Uterus (tissue), 3 donors: ENCODE measurements at regions not wholly inside any gene's neighbourhood (a gene's known extent, or its start where the extent isn't known, plus 50 kb on each side); places are given as distances from the start of the nearest gene placed in this dataset.

Source experiments
- DNase-seq, 2 donors: peaks; one replicate each; pipeline ENCODE4 v3.0.0-alpha.2; 2019 to 2020
- H3K27ac ChIP-seq, 2 donors: fragments of 200-600 bp; sonication (generic); 1 replicate in 1 of 2; 2 replicates in 1 of 2; pipeline ENCODE4 v1.5.1; 2016 to 2018
- H3K27me3 ChIP-seq, 2 donors: fragments of 200-600 bp; sonication (generic); one replicate each; pipeline ENCODE4 v1.5.1; 2018 to 2019; ENCODE audit warnings: control low read depth in 1 of 2
- H3K36me3 ChIP-seq, 2 donors: fragments of 200-600 bp; sonication (generic); one replicate each; pipeline ENCODE4 v1.5.1; 2019; ENCODE audit warnings: control low read depth in 1 of 2
- H3K4me1 ChIP-seq, 2 donors: fragments of 200-600 bp; sonication (generic); one replicate each; pipeline ENCODE4 v1.5.1; 2018 to 2019; ENCODE audit warnings: control low read depth in 1 of 2
- H3K4me3 ChIP-seq, 2 donors: fragments of 200-600 bp; sonication (generic); 1 replicate in 1 of 2; 2 replicates in 1 of 2; pipeline ENCODE4 v1.5.1; 2018 to 2019; ENCODE audit warnings: mild to moderate bottlenecking in 1 of 2
- H3K9me3 ChIP-seq, 2 donors: fragments of 200-600 bp; sonication (generic); one replicate each; pipeline ENCODE4 v1.5.1; 2019; ENCODE audit warnings: control low read depth in 1 of 2
- POLR2A ChIP-seq, 2 donors: fragments of 450-650 bp; IDR thresholded peaks; one replicate each; pipeline ENCODE4 v1.6.1; 2016; ENCODE audit warnings: antibody characterized with exemption in 2 of 2, mild to moderate bottlenecking in 1 of 2, moderate library complexity in 1 of 2
- intact Hi-C: fragments of 100-400 bp; cut with DNase I; formaldehyde crosslinking; loops from one replicate; pipeline ENCODE4 v1.15.1; 2023; ENCODE audit warnings: low total_unique reads
- TF ChIP-seq, protein P1 (sequence below), 4 experiments: fragments of 200-600 bp in 2 of 4; fragments of 450-650 bp in 2 of 4; sonication (generic) in 2 of 4; IDR thresholded peaks; one replicate each; pipeline ENCODE4 v1.5.1; 2016 to 2019; ENCODE audit warnings: antibody characterized with exemption in 4 of 4, mild to moderate bottlenecking in 2 of 4, moderate library complexity in 1 of 4
- donor health status: DM: yes; HTN: yes; CAD: no.

DNA sequence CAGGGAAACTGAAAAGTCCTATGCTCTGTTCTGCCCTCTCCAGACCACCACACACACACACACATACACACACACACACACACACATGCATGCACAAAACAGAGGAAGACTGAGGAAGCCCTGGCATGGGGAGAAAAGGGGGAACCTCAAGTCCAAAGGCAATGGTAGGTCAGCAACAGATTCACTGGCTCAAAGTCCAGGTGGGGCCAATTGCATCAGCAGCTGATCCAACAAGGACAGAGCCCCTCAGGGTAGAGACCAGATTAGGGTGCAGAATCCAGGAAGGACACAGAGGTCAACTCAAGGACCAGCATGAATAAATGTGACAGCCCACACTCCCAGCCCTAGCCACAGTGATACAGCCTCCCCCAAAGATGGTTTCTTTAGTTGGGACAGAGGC is 425.0 kb upstream of the SOX5 start:
- Histone ChIP-seq H3K4me1 (no peaks in the 10 kb centered on the region), H3K27ac (no peak overlapping the region), H3K9me3 (no peaks in the 10 kb centered on the region), H3K4me3 (no peak overlapping the region), H3K27me3 (no peaks in the 10 kb centered on the region), H3K36me3 (no peaks in the 10 kb centered on the region)
- TF ChIP-seq, protein P1, sequence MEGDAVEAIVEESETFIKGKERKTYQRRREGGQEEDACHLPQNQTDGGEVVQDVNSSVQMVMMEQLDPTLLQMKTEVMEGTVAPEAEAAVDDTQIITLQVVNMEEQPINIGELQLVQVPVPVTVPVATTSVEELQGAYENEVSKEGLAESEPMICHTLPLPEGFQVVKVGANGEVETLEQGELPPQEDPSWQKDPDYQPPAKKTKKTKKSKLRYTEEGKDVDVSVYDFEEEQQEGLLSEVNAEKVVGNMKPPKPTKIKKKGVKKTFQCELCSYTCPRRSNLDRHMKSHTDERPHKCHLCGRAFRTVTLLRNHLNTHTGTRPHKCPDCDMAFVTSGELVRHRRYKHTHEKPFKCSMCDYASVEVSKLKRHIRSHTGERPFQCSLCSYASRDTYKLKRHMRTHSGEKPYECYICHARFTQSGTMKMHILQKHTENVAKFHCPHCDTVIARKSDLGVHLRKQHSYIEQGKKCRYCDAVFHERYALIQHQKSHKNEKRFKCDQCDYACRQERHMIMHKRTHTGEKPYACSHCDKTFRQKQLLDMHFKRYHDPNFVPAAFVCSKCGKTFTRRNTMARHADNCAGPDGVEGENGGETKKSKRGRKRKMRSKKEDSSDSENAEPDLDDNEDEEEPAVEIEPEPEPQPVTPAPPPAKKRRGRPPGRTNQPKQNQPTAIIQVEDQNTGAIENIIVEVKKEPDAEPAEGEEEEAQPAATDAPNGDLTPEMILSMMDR (IDR thresholded peaks at IDR 0.05): no peak
- no peak for TF ChIP-seq POLR2A (IDR thresholded peaks at IDR 0.05)
- no peak for DNase-seq
- intact Hi-C loops: no loop called here

- Histone ChIP-seq H3K4me1 (no peaks in the 10 kb centered on the region), H3K9me3 (no peaks in the 10 kb centered on the region), H3K4me3 (no peak overlapping the region), H3K27ac (no peak overlapping the region), H3K27me3 (no peaks in the 10 kb centered on the region), H3K36me3 (no peaks in the 10 kb centered on the region)
- DNase-seq: no peak
- intact Hi-C loops: no loop called here
- TF ChIP-seq, protein P1 (IDR thresholded peaks at IDR 0.05): no peak
- no peak for TF ChIP-seq POLR2A (IDR thresholded peaks at IDR 0.05)
Measured at GRCh38 chr12:24373004-24373403, 423.5 kb upstream of the SOX5 start.

GRCh38 chr12:24366514-24366913 is 417.0 kb upstream of the SOX5 start:
- intact Hi-C loops: no loop called here
- no peak for TF ChIP-seq POLR2A (IDR thresholded peaks at IDR 0.05)
- TF ChIP-seq, protein P1 (IDR thresholded peaks at IDR 0.05): no peak
- no peaks in the 10 kb centered on the region for H3K4me1 ChIP-seq

GRCh38 chr12:24364921-24365320 is 415.5 kb upstream of the SOX5 start:
- Histone ChIP-seq H3K36me3 (no peaks in the 10 kb centered on the region), H3K4me1 (no peaks in the 10 kb centered on the region), H3K9me3 (no peaks in the 10 kb centered on the region), H3K27ac (no peak overlapping the region), H3K4me3 (no peak overlapping the region), H3K27me3 (no peaks in the 10 kb centered on the region)
- intact Hi-C loops: no loop called here
- TF ChIP-seq, protein P1 (IDR thresholded peaks at IDR 0.05): no peak
- TF ChIP-seq POLR2A (IDR thresholded peaks at IDR 0.05): no peak
- no peak for DNase-seq

More at GRCh38 chr12:24366514-24366913, 417.0 kb upstream of the SOX5 start:
- no peaks in the 10 kb centered on the region for H3K9me3 ChIP-seq
- no peak for DNase-seq
- H3K27ac ChIP-seq: no peak overlapping the region
- no peak overlapping the region for H3K4me3 ChIP-seq
- H3K27me3 ChIP-seq: no peaks in the 10 kb centered on the region
- H3K36me3 ChIP-seq: no peaks in the 10 kb centered on the region

GRCh38 chr12:24363177-24363754 is 413.8 kb upstream of the SOX5 start:
- no peak overlapping the region for H3K4me3 ChIP-seq
- intact Hi-C loops: no loop called here
- TF ChIP-seq, protein P1 (IDR thresholded peaks at IDR 0.05): no peak
- no peak for TF ChIP-seq POLR2A (IDR thresholded peaks at IDR 0.05)
- no peak for DNase-seq
- H3K36me3 ChIP-seq: no peaks in the 10 kb centered on the region
- no peaks in the 10 kb centered on the region for H3K27me3 ChIP-seq
- no peaks in the 10 kb centered on the region for H3K9me3 ChIP-seq
- no peak overlapping the region for H3K27ac ChIP-seq
- H3K4me1 ChIP-seq: peaks cover 0 to 6% of the 10 kb centered on the region in 2 donors
